ENCODE measurements at regions not wholly inside any gene's neighbourhood (a gene's known extent, or its start where the extent isn't known, plus 50 kb on each side); places are given as distances from the start of the nearest gene placed in this dataset.

DNA sequence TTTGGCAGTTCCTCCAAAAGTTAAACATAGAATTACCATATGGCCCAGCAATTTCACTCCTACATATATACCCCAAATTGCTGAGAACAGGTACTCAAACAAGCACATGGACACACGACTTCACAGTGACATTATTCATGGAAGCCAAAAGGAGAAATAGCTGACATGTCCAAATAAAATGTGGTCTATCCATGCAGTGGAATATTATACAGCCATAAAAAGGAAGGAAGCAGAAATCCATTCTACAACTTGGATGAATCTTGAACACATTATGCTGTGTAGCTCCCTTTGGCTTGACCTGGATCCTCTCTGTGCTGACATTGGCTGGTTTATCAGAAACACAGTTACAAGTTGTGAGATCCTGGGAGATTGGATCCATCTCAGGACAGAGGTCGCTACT lies 370.9 kb upstream of the EEF2KMT start:
- TF ChIP-seq EZH2 (IDR thresholded peaks at IDR 0.05; ENCODE audit: low read length, missing control alignments) = no peak
- TF ChIP-seq, protein P1, sequence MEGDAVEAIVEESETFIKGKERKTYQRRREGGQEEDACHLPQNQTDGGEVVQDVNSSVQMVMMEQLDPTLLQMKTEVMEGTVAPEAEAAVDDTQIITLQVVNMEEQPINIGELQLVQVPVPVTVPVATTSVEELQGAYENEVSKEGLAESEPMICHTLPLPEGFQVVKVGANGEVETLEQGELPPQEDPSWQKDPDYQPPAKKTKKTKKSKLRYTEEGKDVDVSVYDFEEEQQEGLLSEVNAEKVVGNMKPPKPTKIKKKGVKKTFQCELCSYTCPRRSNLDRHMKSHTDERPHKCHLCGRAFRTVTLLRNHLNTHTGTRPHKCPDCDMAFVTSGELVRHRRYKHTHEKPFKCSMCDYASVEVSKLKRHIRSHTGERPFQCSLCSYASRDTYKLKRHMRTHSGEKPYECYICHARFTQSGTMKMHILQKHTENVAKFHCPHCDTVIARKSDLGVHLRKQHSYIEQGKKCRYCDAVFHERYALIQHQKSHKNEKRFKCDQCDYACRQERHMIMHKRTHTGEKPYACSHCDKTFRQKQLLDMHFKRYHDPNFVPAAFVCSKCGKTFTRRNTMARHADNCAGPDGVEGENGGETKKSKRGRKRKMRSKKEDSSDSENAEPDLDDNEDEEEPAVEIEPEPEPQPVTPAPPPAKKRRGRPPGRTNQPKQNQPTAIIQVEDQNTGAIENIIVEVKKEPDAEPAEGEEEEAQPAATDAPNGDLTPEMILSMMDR (conservative IDR thresholded peaks at IDR 0.05 in 1 of 2, IDR thresholded peaks at IDR 0.05 in 1 of 2; ENCODE audit: low read depth in 1 of 2, low read length in 2 of 2) = no peak

Data from fibroblast of lung (primary cell).